GM13977 (cell line): ENCODE measurements at regions not wholly inside any gene's neighbourhood (a gene's known extent, or its start where the extent isn't known, plus 50 kb on each side); places are given as distances from the start of the nearest gene placed in this dataset.

Source experiments
- DNase-seq: peaks from one replicate; pipeline ENCODE4 v3.0.0; 2012; ENCODE audit warnings: low spot score
- CTCF ChIP-seq: IDR thresholded peaks from 2 replicates; pipeline ENCODE4 v1.5.1; 2012; ENCODE audit warnings: mild to moderate bottlenecking, control low read depth; ENCODE audit not compliant: insufficient read depth; ENCODE audit errors: extremely low read depth, missing control alignments
- in situ Hi-C: fragments of 300-500 bp; cut with MboI; formaldehyde crosslinking; loops from one replicate; pipeline ENCODE4 v1.12.0; 2022; ENCODE audit warnings: low sequenced_read_pairs, low pct_unique_long_range_greater_than_20kb, mixed read lengths, inconsistent platforms; ENCODE audit not compliant: unreplicated experiment

- in situ Hi-C loops = no loop called here
- no peak for DNase-seq
- TF ChIP-seq CTCF = no peak
Observed at GRCh38 chr3:130288670-130289069, 56.8 kb upstream of the COL6A5 start.

DNA sequence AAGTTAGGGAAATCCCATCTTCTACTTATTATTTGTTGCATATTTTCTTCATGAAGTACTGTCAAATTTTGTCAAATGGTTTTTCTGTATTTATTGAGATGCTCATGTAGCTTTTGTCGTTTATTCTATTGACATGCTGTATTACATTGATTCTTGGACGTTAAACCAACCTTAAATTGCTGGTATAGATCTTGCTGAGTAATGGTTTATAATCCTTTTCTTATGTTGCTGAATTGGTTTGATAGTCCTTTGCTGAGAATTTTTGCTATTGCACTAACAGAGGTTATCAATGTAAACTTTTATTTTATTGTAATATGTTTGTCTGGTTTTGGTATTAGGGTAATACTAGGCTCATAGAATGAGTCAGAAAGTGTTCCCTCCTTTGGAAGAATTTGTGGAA, 54.3 kb upstream of the COL6A5 start:
- TF ChIP-seq CTCF = no peak
- in situ Hi-C loops = no loop called here
- no peak for DNase-seq

GRCh38 chr3:130293247-130293646, 52.2 kb upstream of the COL6A5 start:
- in situ Hi-C loops = no loop called here
- no peak for DNase-seq
- TF ChIP-seq CTCF = no peak
